D721Med (cell line): ENCODE measurements at regions not wholly inside any gene's neighbourhood (a gene's known extent, or its start where the extent isn't known, plus 50 kb on each side); places are given as distances from the start of the nearest gene placed in this dataset.
"Not testable (repeated sequence)": the region's sequence is repeated elsewhere in the genome, so short reads cannot be mapped to it uniquely, and the experiment has no call there.

ENCODE experiments used
- DNase-seq: peaks from one replicate; pipeline ENCODE4 v3.0.0; 2011; ENCODE audit warnings: low spot score; ENCODE audit not compliant: insufficient read length
- FAIRE-seq: peaks from 2 replicates; lab custom pipeline; 2011; peaks lifted over from hg19 to GRCh38; lab: Jason Lieb, UNC
- CTCF ChIP-seq: IDR thresholded peaks from 2 replicates; pipeline ENCODE4 v1.5.1; 2012; ENCODE audit warnings: mild to moderate bottlenecking, control low read depth; ENCODE audit not compliant: insufficient read depth; ENCODE audit errors: missing control alignments

- DNase-seq (no peak), FAIRE-seq (no peak)
- no peak for TF ChIP-seq CTCF
These were observed 89.1 kb downstream of the MED10 start for GRCh38 chr5:6289239-6289638.

GRCh38 chr5:6287176-6287575 is 91.2 kb downstream of the MED10 start:
- TF ChIP-seq CTCF = no peak
- FAIRE-seq (no peak), DNase-seq (no peak)

GRCh38 chr5:6286404-6286803 is 91.9 kb downstream of the MED10 start:
- DNase-seq (no peak), FAIRE-seq (no peak)
- TF ChIP-seq CTCF = no peak

- FAIRE-seq, DNase-seq: not testable (repeated sequence)
These were observed 93.9 kb downstream of the MED10 start for GRCh38 chr5:6284491-6284890.

GRCh38 chr5:6282352-6282751 is 96.0 kb downstream of the MED10 start:
- TF ChIP-seq CTCF = no peak
- FAIRE-seq (no peak), DNase-seq (no peak)

GRCh38 chr5:6281818-6282217 is 96.5 kb downstream of the MED10 start:
- FAIRE-seq = no peak

GRCh38 chr5:6280425-6281100 is 97.8 kb downstream of the MED10 start:
- no peak for TF ChIP-seq CTCF
- DNase-seq (no peak), FAIRE-seq (no peak)

More at GRCh38 chr5:6281818-6282217, 96.5 kb downstream of the MED10 start:
- DNase-seq = no peak
- no peak for TF ChIP-seq CTCF
